ENCODE measurements at regions not wholly inside any gene's neighbourhood (a gene's known extent, or its start where the extent isn't known, plus 50 kb on each side); places are given as distances from the start of the nearest gene placed in this dataset.

DNA sequence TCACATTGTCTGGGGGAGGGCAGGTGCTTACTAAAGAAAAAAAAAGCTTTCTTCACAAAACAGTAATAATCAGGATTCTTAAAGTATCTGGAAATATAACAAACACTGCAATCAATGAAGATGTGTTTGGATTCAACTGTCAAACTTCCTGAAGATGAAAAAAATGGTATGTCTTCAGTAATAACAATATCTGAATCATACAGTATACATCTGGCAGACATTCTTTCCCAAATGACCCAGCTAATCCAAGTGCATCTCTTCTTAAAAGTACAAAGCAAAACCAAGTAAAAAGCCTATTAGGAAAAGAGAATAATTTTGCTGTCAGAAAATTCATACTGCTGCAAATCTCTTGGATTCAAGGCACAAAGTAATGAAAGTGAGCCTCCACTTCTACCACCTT is 145.0 kb upstream of the MCTP2 start:
- Histone ChIP-seq H3K4me1 (ENCODE audit: control insufficient read depth in 1 of 2, insufficient read depth in 2 of 2, low read length in 2 of 2) (no peaks in the 10 kb centered on the region), H3K9me2 (ENCODE audit: insufficient read depth) (no peaks in the 10 kb centered on the region), H3K36me3 (ENCODE audit: control insufficient read depth in 1 of 2, insufficient read depth in 2 of 2, low read length in 2 of 2) (no peaks in the 10 kb centered on the region), H4K20me1 (ENCODE audit: insufficient read depth) (no peaks in the 10 kb centered on the region), H3K9ac (ENCODE audit: low read length) (no peak overlapping the region), H3K79me2 (ENCODE audit: insufficient read depth, low read length) (no peaks in the 10 kb centered on the region), H3K4me3 (replicated peaks in 1 of 2; ENCODE audit: low read depth in 1 of 2, low read length in 2 of 2) (no peak overlapping the region), H3K9me3 (ENCODE audit: control insufficient read depth in 1 of 2, insufficient read depth in 1 of 2, low read depth in 1 of 2, low read length in 2 of 2) (no peaks in the 10 kb centered on the region), H3K4me2 (ENCODE audit: low read length) (no peak overlapping the region), H3K27me3 (ENCODE audit: insufficient read depth, low read length) (peaks cover 7% of the 10 kb centered on the region), H3K27ac (ENCODE audit: low read depth, low read length) (no peak overlapping the region), H2AFZ (ENCODE audit: low read depth, low read length, poor library complexity, severe bottlenecking) (no peak overlapping the region)
- TF ChIP-seq POLR2AphosphoS5 (IDR thresholded peaks at IDR 0.05; ENCODE audit: low read depth, low read length): no peak
- TF ChIP-seq ZNF274 (IDR thresholded peaks at IDR 0.05; ENCODE audit: low read depth, low read length): no peak
- no TSS peak for BruUV-seq (replicated peaks)
- intact Hi-C loops (cut with micrococcal nuclease): no loop called here
- ChIA-PET RAD21 (ENCODE audit: low non-redundant PET in 1 of 2, low total read pairs in 2 of 2, uncharacterized antibody in 2 of 2, unreplicated experiment in 2 of 2) (no interaction called here), POLR2A (no interaction called here), CTCF (no interaction called here)
- ATAC-seq: no peak
- DNase-seq (ENCODE audit: low read depth, low spot score): no peak

DNA sequence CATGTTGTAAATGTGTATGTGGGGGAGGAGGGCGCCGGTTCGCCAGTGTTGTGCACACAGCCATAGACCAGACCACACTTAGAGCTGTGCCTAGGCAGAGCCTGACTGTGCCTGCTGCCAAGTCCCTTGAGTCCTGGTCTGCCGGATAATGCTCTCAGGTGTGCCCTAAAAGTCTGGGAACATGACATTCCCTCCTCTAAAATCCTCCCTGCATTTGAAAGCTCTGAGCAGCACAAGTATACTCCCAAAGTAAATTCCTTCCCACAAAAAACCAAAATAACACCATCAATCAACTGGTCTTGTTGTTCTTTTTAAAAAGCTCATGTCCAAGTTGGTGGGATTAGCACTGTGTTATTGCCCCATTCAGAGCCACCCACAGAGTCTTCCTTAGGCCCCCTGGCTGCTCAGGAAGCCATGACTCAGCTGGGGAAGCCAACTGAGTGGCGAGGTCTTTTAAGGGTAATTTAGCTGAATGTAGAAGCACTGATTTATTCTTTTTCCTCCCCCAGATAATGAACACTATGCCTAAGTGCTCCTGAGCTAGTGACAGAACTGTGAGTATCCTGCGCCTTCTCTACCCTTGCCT is 147.8 kb upstream of the MCTP2 start:
- intact Hi-C loops (cut with micrococcal nuclease): no loop called here
- H3K4me2 ChIP-seq (ENCODE audit: low read length): no peak overlapping the region
- no peak overlapping the region for H2AFZ ChIP-seq (ENCODE audit: low read depth, low read length, poor library complexity, severe bottlenecking)
- no peak for TF ChIP-seq ZFX (IDR thresholded peaks at IDR 0.05)
- TF ChIP-seq, protein P1, sequence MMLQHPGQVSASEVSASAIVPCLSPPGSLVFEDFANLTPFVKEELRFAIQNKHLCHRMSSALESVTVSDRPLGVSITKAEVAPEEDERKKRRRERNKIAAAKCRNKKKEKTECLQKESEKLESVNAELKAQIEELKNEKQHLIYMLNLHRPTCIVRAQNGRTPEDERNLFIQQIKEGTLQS (IDR thresholded peaks at IDR 0.05): no peak
- TF ChIP-seq, protein P2, sequence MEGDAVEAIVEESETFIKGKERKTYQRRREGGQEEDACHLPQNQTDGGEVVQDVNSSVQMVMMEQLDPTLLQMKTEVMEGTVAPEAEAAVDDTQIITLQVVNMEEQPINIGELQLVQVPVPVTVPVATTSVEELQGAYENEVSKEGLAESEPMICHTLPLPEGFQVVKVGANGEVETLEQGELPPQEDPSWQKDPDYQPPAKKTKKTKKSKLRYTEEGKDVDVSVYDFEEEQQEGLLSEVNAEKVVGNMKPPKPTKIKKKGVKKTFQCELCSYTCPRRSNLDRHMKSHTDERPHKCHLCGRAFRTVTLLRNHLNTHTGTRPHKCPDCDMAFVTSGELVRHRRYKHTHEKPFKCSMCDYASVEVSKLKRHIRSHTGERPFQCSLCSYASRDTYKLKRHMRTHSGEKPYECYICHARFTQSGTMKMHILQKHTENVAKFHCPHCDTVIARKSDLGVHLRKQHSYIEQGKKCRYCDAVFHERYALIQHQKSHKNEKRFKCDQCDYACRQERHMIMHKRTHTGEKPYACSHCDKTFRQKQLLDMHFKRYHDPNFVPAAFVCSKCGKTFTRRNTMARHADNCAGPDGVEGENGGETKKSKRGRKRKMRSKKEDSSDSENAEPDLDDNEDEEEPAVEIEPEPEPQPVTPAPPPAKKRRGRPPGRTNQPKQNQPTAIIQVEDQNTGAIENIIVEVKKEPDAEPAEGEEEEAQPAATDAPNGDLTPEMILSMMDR (IDR thresholded peaks at IDR 0.05 in 2 of 3, conservative IDR thresholded peaks at IDR 0.05 in 1 of 3; ENCODE audit: borderline replicate concordance in 1 of 3, insufficient read depth in 1 of 3, low read depth in 2 of 3, low read length in 2 of 3): no peak
- no peak for TF ChIP-seq TCF7L2 (IDR thresholded peaks at IDR 0.05; ENCODE audit: borderline replicate concordance, extremely low read depth, insufficient read depth, insufficient read length)
- TF ChIP-seq CBX3 (IDR thresholded peaks at IDR 0.05; ENCODE audit: low read depth): no peak
- no peak for TF ChIP-seq SP1 (IDR thresholded peaks at IDR 0.05; ENCODE audit: low read depth)
- TF ChIP-seq JUND (IDR thresholded peaks at IDR 0.05): no peak
- TF ChIP-seq, protein P3, sequence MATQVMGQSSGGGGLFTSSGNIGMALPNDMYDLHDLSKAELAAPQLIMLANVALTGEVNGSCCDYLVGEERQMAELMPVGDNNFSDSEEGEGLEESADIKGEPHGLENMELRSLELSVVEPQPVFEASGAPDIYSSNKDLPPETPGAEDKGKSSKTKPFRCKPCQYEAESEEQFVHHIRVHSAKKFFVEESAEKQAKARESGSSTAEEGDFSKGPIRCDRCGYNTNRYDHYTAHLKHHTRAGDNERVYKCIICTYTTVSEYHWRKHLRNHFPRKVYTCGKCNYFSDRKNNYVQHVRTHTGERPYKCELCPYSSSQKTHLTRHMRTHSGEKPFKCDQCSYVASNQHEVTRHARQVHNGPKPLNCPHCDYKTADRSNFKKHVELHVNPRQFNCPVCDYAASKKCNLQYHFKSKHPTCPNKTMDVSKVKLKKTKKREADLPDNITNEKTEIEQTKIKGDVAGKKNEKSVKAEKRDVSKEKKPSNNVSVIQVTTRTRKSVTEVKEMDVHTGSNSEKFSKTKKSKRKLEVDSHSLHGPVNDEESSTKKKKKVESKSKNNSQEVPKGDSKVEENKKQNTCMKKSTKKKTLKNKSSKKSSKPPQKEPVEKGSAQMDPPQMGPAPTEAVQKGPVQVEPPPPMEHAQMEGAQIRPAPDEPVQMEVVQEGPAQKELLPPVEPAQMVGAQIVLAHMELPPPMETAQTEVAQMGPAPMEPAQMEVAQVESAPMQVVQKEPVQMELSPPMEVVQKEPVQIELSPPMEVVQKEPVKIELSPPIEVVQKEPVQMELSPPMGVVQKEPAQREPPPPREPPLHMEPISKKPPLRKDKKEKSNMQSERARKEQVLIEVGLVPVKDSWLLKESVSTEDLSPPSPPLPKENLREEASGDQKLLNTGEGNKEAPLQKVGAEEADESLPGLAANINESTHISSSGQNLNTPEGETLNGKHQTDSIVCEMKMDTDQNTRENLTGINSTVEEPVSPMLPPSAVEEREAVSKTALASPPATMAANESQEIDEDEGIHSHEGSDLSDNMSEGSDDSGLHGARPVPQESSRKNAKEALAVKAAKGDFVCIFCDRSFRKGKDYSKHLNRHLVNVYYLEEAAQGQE (IDR thresholded peaks at IDR 0.05; ENCODE audit: low read depth): no peak
- no peak for TF ChIP-seq YY1 (IDR thresholded peaks at IDR 0.05; ENCODE audit: extremely low read depth, insufficient replicate concordance, low read depth, low read length)
- no peak for TF ChIP-seq EZH2phosphoT487 (IDR thresholded peaks at IDR 0.05; ENCODE audit: borderline replicate concordance)
- no peak for TF ChIP-seq EZH2 (IDR thresholded peaks at IDR 0.05)
- TF ChIP-seq EGR1 (IDR thresholded peaks at IDR 0.05; ENCODE audit: low read depth): no peak
- H3K9me3 ChIP-seq (ENCODE audit: control insufficient read depth in 1 of 2, insufficient read depth in 1 of 2, low read depth in 1 of 2, low read length in 2 of 2): no peaks in the 10 kb centered on the region
- DNase-seq (ENCODE audit: low read depth, low spot score) (no peak), ATAC-seq (no peak)
- peaks cover 4% of the 10 kb centered on the region for H3K27me3 ChIP-seq (ENCODE audit: insufficient read depth, low read length)
- RAD21 ChIA-PET (ENCODE audit: low non-redundant PET in 1 of 2, low total read pairs in 2 of 2, uncharacterized antibody in 2 of 2, unreplicated experiment in 2 of 2): no interaction called here
- no peaks in the 10 kb centered on the region for H3K9me2 ChIP-seq (ENCODE audit: insufficient read depth)
- H3K79me2 ChIP-seq (ENCODE audit: insufficient read depth, low read length): no peaks in the 10 kb centered on the region
- CTCF ChIA-PET: no interaction called here
- H3K9ac ChIP-seq (ENCODE audit: low read length): no peak overlapping the region
- no peak overlapping the region for H3K4me3 ChIP-seq (replicated peaks in 1 of 2; ENCODE audit: low read depth in 1 of 2, low read length in 2 of 2)
- H3K4me1 ChIP-seq (ENCODE audit: control insufficient read depth in 1 of 2, insufficient read depth in 2 of 2, low read length in 2 of 2): no peaks in the 10 kb centered on the region
- no TSS peak for BruUV-seq (replicated peaks)
- no peaks in the 10 kb centered on the region for H3K36me3 ChIP-seq (ENCODE audit: control insufficient read depth in 1 of 2, insufficient read depth in 2 of 2, low read length in 2 of 2)
- POLR2A ChIA-PET: no interaction called here
- H3K27ac ChIP-seq (ENCODE audit: low read depth, low read length): no peak overlapping the region
- no peaks in the 10 kb centered on the region for H4K20me1 ChIP-seq (ENCODE audit: insufficient read depth)
